HG03565 (cell line): ENCODE measurements at regions not wholly inside any gene's neighbourhood (a gene's known extent, or its start where the extent isn't known, plus 50 kb on each side); places are given as distances from the start of the nearest gene placed in this dataset.

Experiments
- ATAC-seq: cut with Tn5 transposase; IDR thresholded peaks from one replicate; pipeline ENCODE4 v1.9.1; 2021; ENCODE audit warnings: mild to moderate bottlenecking, moderate library complexity; ENCODE audit not compliant: unreplicated experiment

DNA sequence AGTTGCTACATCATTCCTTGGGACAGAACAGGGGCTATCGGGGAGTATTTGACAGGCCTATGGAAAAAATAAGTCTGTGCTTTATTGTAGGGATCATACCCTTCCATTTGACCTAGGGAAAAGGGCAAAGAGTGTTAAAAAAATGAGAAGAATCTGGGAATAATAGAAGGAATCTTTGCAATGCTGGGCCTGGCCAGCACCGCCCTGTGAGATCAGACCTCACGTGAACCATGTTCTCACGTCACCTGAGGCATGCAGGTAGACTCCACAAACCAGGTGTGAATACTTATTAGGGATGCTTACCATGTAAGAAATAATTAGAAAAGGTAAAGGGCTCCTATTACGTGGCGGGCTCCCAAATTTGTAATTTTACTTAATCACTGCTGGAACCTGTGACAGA is 177.5 kb upstream of the GATA6 start:
- ATAC-seq = no peak

DNA sequence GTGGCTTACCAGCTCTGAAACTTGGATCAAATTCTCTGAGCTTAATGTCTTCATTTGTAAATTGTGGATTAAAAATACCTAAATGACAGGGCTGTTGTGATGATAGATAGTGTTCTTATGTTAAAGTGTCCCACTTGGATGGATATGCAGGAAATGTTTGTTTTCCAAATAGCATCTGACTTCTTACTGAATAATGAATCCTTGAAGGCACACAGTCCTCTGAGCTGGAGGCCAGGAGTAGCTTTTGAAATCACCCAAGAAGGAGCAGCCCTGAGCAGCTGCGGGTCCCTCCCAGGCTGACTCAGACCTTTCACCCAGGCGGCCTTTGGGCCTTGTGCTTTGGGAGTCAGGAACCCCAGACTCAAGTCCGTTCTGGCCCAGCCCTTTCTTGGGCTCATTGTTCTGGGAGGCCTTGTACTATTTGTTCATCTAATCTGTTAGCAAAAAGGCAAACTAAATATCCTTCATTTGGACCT is 173.0 kb upstream of the GATA6 start:
- no peak for ATAC-seq

DNA sequence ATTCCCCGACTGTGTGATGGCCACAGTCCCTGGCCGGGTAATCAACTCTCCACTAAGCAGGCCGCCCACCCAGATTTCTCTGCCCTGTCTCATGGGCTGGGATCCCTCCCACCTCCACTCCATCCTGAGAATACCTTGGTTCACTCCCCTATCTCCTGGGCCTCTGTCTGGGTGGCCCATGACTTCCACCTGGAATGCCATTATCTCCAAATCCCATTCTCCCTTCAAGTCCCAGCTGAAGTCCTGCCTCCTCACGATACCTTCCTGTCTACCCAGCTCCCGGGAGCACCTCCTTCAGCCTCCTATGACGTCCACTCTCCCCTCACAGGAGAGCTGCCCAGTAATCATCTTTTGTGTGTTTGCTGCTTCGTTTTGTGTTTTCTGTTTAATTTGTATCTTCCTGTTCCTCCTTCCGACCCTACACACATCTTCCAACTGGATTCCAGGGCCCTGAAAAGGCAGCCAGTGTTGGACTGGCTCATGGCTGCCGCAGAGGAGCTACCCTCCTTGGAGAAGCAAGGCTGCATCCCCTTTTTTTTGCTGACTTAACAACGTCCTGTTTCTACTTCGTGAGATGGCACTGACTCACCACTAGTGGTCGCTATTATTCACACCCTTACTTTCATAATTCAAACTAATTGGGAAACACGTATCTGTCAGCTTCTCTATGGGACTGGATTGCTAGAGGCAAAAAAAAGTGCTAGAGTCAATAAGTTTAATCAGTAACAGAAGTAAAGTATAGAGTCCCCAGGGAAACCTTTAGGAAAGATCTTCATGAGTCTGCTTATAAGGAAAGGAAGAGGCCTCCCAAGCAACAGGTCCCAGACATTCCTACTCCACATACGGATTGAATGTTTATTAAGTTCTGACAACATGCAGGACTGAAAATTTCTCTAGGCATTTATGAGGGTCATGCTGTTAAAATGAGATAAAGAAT is 171.9 kb upstream of the GATA6 start:
- ATAC-seq = no peak

DNA sequence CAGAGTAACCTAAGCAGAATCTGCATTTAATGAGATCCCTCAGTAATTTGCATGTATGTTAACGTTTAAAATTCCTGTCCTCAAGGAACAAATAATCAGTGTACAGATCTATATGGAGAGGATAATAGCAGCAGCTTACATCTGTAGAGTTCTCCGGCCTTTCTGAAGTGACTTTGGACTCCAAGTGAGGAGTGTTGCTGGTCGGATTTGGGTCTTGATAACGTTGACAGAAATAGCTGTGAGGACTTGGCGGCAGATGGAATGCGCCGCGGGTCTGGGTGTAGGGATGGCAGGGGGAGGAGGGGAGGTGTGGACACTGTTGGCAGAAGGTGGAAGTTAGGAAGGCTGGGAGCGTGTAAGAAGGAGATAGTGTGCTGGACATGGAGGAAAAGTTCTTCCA is 170.9 kb upstream of the GATA6 start:
- ATAC-seq = no peak

DNA sequence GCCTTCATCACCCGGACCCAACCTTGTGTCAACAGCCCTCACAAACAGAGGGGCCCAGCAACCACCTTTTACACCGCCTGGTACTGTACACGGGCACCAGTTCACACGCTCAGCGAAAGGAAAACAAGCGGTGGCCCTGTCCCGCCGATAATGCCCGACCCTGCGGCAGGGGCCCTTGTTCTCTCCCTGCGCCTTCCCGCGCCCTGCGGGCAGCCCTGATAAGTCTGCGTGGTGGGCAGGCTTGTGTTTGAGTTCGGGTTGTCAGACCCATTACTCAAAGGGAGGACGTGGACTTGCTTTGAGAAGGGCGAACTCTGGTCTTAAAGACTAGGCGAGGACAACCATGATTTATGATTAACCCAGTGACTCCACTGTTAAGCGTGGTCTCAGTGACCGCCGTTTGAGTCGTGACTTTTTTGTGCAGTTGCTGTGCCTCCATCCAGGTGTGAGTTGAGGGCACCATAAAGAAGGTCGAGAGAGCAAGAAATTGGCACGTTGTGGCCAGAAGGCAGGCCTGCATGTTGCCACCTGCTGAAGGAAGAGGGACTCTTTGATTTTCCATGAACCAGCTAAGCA is 167.4 kb upstream of the GATA6 start:
- ATAC-seq = no peak

DNA sequence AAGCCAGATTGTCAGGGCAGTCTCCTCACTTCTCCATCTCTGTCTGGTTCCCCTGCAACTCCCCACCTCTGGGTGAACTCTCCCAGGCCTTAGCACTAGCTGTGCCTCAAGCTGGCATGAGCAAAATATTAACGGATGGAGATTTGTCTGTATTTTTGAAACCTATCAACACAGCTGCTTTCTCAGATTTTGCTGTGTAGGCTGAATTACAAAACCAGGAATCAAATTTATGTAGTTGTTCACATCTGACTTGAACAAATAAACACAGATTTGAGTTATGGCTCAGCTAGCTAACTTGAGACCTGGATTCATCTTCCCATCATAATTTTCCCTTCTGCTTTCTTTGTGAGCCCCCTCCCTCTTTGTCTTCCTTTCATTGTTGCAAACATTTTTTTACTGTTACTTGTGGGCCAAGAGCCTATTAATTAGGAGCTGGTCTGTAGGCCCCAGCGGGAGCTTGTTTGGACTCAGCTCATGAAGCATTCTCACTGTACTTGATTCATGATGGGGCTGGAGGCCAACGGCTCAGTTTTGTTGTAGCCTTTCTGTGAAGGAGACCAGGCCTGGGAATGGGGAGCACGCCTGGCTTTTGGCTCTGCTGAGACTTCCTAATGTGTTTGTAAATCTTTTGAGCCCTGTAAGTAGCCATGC is 164.1 kb upstream of the GATA6 start:
- no peak for ATAC-seq

DNA sequence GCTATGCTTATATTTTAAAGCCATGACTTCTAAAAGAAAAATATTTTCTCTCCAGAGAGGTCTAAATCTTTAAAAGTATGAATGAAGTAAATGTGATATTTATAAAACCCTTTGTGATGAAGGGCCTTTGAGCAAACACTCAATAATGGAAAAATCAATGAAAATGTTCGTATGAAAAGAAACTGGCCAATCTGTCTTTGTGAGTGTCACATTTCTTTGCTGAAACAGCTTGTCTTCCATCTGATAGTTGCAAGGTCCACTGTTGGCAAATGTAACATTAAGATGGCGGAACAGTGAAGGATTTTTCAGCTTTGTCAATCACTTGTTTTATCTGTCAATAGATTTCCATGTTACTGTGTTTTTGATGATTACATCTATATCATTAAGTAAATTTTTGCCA is 162.9 kb upstream of the GATA6 start:
- ATAC-seq = no peak

DNA sequence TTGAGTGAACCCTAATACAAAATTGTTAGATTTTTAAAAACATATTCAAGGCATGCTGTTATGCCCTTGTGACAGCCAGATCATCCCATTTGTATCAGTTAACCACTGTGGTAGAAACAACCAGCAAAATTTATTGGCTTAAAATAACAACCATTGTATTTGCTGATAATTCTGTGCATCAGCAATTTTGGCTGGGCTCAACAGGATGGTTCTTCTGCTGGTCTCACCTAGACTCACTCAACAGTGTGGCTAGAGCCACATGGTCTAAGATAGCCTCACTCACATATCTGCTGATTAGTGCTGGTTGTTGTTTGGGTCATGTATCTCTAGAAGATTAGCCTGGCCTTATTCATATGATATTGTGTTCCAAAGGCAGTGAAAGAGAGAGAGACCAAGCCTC is 160.1 kb upstream of the GATA6 start:
- no peak for ATAC-seq

DNA sequence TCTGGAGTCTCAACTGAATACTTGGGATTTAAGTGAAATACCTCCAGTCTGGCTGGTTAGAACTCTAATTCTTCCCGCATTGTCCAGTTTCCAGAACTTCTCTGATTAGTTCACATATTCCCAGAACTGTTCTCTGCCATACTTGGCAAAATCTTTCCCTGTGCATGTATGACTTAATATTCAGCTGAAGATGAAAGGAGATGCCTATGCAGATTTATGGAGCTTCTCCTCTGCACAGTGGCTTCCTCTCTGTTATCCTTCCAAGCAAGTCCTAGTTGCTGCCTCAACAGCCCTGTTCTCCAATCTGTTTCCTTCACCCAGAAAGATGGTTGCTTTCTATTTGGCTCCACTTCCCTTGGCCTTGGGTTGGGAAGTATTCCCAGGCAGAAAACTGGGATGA is 155.4 kb upstream of the GATA6 start:
- no peak for ATAC-seq

DNA sequence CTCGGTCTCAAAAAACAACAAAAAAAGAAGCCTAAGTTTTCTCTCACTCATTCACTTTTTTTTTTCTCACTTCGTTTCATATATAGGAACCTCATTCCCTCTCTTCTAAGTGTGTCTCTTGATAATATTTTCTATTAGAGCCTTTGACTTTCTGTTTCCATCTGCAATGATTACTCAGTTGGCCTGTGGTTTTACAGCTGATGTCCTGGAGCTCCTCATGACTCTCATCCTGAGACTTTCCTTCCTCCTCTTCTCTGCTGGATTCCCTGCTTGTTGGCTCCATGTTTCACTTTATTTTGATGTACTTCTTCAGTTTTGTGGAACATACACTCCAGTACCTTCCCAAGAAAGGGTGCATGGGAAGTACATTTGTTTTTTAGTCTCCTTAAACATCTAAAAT is 154.2 kb upstream of the GATA6 start:
- ATAC-seq = no peak

DNA sequence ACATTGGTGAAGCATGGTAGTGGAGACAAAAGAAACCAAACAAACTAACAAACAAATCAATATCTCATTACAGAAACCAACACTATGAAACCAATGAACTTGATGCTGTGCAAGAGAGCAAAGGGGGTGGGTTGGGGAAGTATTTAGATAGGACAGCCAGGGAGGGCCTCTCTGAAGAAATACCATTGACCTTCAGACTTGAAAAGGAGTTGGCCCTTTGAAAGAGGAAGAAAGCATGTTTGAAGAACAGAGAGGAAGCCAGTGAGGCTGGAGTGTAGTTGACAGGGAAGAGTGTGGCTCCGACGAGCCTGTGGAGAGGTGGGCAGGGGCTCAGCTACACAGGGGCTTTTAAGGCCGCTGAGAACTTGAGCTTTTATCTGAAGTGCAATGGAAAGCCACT is 151.0 kb upstream of the GATA6 start:
- no peak for ATAC-seq

DNA sequence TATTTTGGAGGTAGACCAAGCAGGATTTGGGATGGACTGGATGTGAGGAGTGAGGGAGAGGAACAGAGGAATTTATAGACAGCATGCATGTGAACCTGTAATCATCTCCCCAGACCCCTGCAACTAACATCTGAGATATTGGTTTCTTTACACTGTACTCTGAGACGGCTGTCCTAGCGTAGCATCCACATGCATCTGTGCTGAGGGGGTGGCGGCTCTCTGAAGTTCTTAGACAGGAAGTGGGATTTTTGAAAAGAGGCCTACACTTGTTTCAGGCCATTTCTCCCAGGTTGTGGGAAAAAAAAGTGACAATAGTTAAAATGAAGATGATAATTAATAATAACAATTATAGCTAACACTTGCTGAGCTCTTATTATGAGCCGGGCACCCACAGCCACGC is 150.2 kb upstream of the GATA6 start:
- ATAC-seq = no peak

DNA sequence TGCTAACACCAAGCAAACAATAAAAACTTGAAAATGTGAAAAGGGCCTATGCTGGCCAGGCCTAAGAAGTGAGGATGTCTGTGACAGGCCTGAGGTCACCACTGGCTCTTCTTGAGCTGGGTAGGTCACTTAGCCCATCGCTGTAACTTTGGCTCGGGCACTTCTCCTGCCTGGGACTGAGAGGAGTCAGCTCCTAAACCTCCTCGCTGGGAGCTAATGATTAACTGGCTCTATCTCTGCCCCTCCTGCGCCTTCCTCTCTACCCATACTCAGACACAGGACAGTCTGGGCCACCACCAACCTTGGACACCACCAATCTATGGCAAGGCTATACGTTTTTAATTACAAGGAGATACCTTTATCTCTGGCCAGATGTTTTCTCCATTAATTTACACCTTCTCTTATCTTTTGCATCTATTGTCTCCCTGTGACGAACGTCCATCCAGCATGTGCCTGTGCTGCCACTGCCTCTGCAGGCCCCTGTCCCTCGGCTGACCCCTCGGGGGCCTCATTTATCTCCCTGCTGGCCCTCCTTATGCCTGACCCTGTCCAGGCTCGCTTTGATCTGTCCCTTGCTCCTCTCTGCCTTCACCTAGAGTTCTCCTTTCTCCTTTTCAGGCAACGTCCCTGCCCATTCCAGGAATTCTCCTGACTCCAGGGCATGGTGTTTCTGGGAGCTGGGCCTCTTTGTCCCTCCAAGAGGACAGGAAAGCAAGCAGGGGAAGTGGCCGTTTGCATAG is 149.1 kb upstream of the GATA6 start:
- no peak for ATAC-seq

DNA sequence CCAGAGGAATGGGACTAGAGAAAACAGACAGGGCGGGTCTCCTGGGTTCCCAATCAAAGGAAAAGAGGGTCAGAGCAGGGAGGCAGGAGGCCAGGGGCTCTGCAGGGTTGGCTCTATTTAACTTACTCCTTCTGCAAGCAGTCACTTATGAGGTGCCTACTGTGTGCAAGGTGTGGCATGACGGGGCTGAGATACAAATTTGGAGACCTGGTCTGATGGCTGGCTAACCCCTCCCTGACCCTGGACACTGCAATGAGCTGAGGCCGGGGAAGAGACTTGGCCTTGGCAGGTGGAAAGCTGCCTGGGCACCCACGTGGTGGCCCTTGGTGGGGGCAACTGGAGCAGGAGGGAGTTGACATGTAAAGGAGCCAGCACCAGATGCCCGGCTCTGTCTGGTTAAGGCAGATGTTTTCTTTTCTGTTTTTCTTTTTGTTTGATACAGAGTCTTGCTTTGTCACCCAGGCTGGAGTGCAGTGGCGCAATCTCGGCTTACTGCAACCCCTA is 148.5 kb upstream of the GATA6 start:
- ATAC-seq = no peak

DNA sequence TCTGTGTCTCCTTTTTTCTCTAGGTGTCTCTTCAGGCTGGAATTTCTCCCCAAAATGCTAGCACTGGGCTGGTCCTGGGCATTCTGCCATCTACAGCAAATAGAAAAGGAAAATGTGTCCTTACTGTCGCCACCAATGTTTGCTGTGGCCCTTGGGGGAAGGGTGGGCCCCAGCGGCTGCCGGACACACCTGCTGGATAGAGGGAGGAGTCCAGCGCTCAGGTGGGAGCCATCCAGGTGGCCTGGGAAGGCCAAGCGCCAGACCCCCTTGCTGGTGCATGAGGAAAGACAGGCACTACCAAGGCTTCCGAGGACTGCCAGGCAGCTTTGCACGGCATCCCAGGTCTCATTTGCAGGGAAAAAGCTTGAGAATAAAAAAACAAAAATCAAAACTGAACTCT is 147.7 kb upstream of the GATA6 start:
- ATAC-seq = no peak

DNA sequence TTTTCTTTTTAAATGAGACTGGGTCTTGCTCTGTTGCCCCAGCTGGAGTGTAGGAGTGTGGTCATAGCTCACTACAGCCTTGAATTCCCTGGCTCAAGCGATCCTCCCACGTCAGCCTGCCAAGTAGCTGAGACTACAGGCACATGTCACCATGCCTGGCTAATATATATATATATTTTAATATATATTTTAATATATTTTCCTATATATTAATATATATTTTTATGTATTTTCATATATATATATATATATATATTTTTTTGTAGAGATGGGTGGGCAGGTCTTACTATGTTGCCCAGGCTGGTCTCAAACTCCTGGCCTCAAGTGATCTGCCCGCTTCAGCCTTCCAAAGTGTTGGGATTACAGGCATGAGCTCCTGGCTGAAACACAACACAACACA is 144.5 kb upstream of the GATA6 start:
- ATAC-seq = no peak

DNA sequence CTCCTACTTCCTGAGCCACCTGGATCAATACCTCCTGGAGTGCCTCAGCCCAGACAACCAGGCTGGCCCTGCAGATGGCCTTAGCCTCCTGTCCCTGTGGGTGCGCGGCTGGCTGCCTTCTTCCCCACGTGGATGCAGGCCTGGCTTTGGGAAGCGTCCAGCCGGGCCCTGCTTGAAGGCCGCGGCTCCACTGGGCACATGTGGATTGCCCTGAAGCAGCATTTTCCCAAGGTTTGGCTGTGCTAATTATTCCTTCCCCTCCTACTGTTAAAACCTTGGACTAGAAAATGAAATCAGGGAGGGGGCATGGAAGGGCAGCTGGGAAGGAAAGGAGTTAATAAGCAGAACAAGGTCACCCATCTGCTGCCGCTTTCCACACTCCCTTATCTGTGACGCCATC is 143.0 kb upstream of the GATA6 start:
- ATAC-seq = no peak

DNA sequence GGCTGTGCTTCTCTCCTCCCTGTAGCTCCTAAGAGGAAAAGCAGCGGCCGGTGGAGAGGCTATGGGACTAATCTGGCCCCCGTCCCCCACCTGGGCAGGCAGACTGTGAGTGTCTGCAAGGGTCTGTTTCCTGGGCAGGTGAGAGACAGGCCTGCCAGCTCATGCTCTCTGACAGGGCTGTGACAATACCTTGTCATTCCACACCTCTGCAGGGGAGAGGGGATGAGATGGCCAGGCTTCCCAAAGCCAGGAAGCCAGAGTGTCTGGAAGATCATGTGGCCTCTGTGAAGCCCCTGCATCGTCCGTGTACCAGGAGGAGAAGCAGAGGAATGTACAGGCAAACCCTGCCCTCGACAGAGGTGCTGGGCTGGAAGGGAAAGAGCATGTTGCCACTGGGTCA is 142.5 kb upstream of the GATA6 start:
- no peak for ATAC-seq

DNA sequence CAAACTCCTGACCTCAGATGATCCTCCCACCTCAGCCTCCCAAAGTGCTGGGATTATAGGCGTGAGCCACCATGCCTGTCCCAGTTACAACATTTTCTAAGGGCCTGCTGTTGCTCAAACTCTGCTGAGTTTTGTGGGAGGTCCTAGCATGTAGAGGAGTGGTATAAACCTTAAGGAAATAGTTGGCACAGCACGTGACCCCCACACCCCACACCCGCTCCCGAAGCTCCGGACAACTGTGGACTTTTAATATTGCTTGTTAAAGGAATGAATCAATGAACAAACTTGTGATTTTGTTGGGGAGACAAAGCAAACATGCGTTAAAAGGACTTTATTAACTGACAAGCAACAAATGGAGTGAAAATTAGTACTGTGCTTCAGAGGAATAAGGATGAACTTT is 137.8 kb upstream of the GATA6 start:
- ATAC-seq = no peak

DNA sequence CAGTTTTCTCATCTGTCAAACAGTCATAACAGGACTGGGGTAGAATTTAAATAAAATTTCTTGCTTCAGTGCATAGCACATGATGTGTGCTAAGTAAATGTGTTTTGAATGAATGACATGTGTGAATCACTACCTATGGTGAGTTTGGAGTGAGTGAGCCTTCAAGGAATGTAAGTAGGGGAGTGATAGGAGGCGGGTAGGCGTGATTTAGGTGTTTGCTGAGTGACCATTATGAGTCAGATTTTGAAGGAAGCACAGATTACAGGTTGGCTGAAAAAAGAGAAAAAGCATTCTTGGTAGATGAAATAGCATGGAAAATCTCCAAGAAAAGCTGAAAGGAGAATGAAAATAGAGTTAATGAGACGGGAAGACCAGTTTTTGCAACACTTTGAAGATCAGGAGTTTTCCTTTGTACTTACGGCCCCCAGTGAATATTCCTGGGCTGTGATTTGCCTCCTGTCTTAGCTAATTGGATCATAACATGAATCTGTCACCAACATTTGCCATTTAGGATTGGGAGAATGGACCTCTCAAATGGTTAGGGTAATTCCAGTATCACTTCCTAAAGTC is 136.9 kb upstream of the GATA6 start:
- peak; percentile 94 for ATAC-seq

DNA sequence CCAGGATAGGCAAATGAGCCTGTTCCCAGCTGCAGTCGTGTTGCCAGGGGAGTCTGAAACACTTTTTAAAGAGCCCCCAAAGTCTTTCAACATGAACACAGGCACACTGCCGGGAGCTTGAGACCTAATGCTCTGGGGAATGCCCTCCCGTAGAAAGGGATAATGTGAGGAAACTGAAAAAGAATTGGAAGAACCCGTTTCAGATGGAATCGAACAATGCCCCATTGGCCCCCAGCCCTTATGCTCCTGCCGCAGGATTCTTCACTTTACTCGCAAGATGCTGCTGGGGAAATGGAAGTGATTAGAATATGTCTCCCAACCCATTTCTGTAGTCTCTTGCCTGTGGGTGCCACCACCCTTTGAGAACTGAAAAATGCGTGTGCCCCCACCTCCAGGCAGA is 136.3 kb upstream of the GATA6 start:
- ATAC-seq = no peak
